ENCODE measurements at regions not wholly inside any gene's neighbourhood (a gene's known extent, or its start where the extent isn't known, plus 50 kb on each side); places are given as distances from the start of the nearest gene placed in this dataset.

DNA sequence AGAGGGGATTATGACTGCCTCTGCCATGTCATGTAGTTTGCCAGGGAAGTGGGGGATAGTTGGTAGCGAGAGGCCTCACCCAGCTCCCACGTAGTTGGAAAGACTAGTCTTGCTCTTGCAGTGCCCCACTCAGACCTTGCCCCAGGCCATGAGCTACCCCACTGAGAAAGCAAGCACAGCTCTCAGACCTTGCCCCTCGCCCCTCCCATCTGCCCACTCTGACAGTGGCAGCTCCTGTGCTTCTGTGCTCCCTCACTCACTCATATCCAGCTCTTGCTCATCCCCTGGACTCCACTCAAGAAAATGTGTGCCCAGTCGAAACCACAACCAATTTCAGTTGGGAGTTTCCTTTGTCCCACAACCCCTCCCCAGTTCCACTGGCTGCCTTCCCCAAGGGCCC is 55.5 kb upstream of the BDKRB2 start:
- TF ChIP-seq, protein P1, sequence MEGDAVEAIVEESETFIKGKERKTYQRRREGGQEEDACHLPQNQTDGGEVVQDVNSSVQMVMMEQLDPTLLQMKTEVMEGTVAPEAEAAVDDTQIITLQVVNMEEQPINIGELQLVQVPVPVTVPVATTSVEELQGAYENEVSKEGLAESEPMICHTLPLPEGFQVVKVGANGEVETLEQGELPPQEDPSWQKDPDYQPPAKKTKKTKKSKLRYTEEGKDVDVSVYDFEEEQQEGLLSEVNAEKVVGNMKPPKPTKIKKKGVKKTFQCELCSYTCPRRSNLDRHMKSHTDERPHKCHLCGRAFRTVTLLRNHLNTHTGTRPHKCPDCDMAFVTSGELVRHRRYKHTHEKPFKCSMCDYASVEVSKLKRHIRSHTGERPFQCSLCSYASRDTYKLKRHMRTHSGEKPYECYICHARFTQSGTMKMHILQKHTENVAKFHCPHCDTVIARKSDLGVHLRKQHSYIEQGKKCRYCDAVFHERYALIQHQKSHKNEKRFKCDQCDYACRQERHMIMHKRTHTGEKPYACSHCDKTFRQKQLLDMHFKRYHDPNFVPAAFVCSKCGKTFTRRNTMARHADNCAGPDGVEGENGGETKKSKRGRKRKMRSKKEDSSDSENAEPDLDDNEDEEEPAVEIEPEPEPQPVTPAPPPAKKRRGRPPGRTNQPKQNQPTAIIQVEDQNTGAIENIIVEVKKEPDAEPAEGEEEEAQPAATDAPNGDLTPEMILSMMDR (conservative IDR thresholded peaks at IDR 0.05; ENCODE audit: low read depth, low read length): no peak
- no peak for TF ChIP-seq RFX5 (IDR thresholded peaks at IDR 0.05; ENCODE audit: low read depth, low read length)
- no peak for TF ChIP-seq POLR2A (IDR thresholded peaks at IDR 0.05; ENCODE audit: low read depth, low read length)
- no peak for TF ChIP-seq RAD21 (IDR thresholded peaks at IDR 0.05; ENCODE audit: low read length)
- TF ChIP-seq MAZ (IDR thresholded peaks at IDR 0.05; ENCODE audit: borderline replicate concordance, low read depth, low read length): no peak
- TF ChIP-seq NFE2L2 (IDR thresholded peaks at IDR 0.05; ENCODE audit: low read depth, low read length): no peak
- TF ChIP-seq RCOR1 (IDR thresholded peaks at IDR 0.05; ENCODE audit: insufficient replicate concordance, low read length): no peak
- TF ChIP-seq MXI1 (IDR thresholded peaks at IDR 0.05; ENCODE audit: borderline replicate concordance, low read depth, low read length): no peak
- TF ChIP-seq FOS (IDR thresholded peaks at IDR 0.05; ENCODE audit: low read depth, low read length): no peak
- TF ChIP-seq, protein P2, sequence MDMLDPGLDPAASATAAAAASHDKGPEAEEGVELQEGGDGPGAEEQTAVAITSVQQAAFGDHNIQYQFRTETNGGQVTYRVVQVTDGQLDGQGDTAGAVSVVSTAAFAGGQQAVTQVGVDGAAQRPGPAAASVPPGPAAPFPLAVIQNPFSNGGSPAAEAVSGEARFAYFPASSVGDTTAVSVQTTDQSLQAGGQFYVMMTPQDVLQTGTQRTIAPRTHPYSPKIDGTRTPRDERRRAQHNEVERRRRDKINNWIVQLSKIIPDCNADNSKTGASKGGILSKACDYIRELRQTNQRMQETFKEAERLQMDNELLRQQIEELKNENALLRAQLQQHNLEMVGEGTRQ (IDR thresholded peaks at IDR 0.05; ENCODE audit: low read depth, low read length): no peak

Measured in IMR-90 (cell line).